ENCODE measurements at regions not wholly inside any gene's neighbourhood (a gene's known extent, or its start where the extent isn't known, plus 50 kb on each side); places are given as distances from the start of the nearest gene placed in this dataset.

GRCh38 chr22:47762141-47762540 lies 999.7 kb downstream of the TBC1D22A start:
- TF ChIP-seq CTCF (IDR thresholded peaks at IDR 0.05 in 8 of 11, conservative IDR thresholded peaks at IDR 0.05 in 3 of 11) (no peak), POLR2AphosphoS5 (IDR thresholded peaks at IDR 0.05) (no peak), POLR2A (IDR thresholded peaks at IDR 0.05) (no peak)

Measured in spleen (tissue), 7 donors.